WTC11 (cell line): ENCODE measurements at regions not wholly inside any gene's neighbourhood (a gene's known extent, or its start where the extent isn't known, plus 50 kb on each side); places are given as distances from the start of the nearest gene placed in this dataset.

Experiments used
- ATAC-seq: fragments of 200-7000 bp; cut with Tn5 transposase; 2 replicates; pipeline ENCODE4 v1.10.0; 2021; ENCODE audit warnings: mild to moderate bottlenecking, moderate library complexity
- CTCF ChIA-PET: fragments of 300-600 bp; sonication (Branson Sonifier 250); formaldehyde crosslinking; loops from one replicate; lab custom pipeline; 2021; ENCODE audit warnings: antibody characterized with exemption; lab: Charles Lee
- POLR2A ChIA-PET: fragments of 350-600 bp; sonication (Branson Sonifier 250); formaldehyde crosslinking; loops from one replicate; lab custom pipeline; 2021; ENCODE audit warnings: antibody characterized with exemption; lab: Charles Lee
- DNase-seq: peaks from one replicate; pipeline ENCODE4 v3.0.0; 2021; ENCODE audit warnings: low spot score
- H3K27ac Mint-ChIP-seq: 2 replicates; pipeline ENCODE4 v1.8.0; 2021; ENCODE audit warnings: mixed read lengths
- H3K27me3 Mint-ChIP-seq: 2 replicates; pipeline ENCODE4 v1.8.0; 2021; ENCODE audit warnings: low read depth, mild to moderate bottlenecking, moderate library complexity, mixed read lengths
- H3K36me3 Mint-ChIP-seq: 2 replicates; pipeline ENCODE4 v1.8.0; 2021; ENCODE audit warnings: mixed read lengths
- H3K4me1 Mint-ChIP-seq: 2 replicates; pipeline ENCODE4 v1.8.0; 2022; ENCODE audit warnings: mixed read lengths
- H3K4me3 Mint-ChIP-seq: 2 replicates; pipeline ENCODE4 v1.8.0; 2021; ENCODE audit warnings: mild to moderate bottlenecking, moderate library complexity, mixed read lengths
- H3K9me3 Mint-ChIP-seq: 2 replicates; pipeline ENCODE4 v1.8.0; 2021; ENCODE audit warnings: mixed read lengths
- AFF4 ChIP-seq: sonication (generic); formaldehyde crosslinking; IDR thresholded peaks from 2 replicates; pipeline ENCODE4 v1.8.1; 2023; ENCODE audit warnings: mild to moderate bottlenecking, missing genetic modification reagents, borderline replicate concordance
- ATF3 ChIP-seq: sonication (generic); formaldehyde crosslinking; conservative IDR thresholded peaks from 2 replicates; pipeline ENCODE4 v1.8.1; 2022; ENCODE audit warnings: mild to moderate bottlenecking, missing genetic modification reagents
- EMX1 ChIP-seq: fragments of 250-450 bp; sonication (Bioruptor Pico); IDR thresholded peaks from 2 replicates; pipeline ENCODE4 v1.8.0; 2021; ENCODE audit warnings: mild to moderate bottlenecking
- HMGA2 ChIP-seq: fragments of 250-450 bp; sonication (Bioruptor Pico); IDR thresholded peaks from 2 replicates; pipeline ENCODE4 v1.4.0; 2021; ENCODE audit warnings: mild to moderate bottlenecking, moderate library complexity
- IRF2 ChIP-seq: sonication (generic); formaldehyde crosslinking; IDR thresholded peaks from 2 replicates; pipeline ENCODE4 v1.8.0; 2022; ENCODE audit warnings: low read depth, missing genetic modification reagents, borderline replicate concordance
- MLX ChIP-seq: sonication (generic); formaldehyde crosslinking; IDR thresholded peaks from 2 replicates; pipeline ENCODE4 v1.8.1; 2023; ENCODE audit warnings: mild to moderate bottlenecking, missing genetic modification reagents, moderate library complexity
- NFE2L1 ChIP-seq: sonication (generic); formaldehyde crosslinking; IDR thresholded peaks from 2 replicates; pipeline ENCODE4 v1.8.1; 2023; ENCODE audit warnings: missing genetic modification reagents
- NR3C1 ChIP-seq: sonication (generic); formaldehyde crosslinking; conservative IDR thresholded peaks from 2 replicates; pipeline ENCODE4 v1.8.1; 2023; ENCODE audit warnings: low read depth, mild to moderate bottlenecking, missing genetic modification reagents
- PRDM15 ChIP-seq: sonication (generic); formaldehyde crosslinking; IDR thresholded peaks from 2 replicates; pipeline ENCODE4 v1.8.0; 2022; ENCODE audit warnings: missing genetic modification reagents
- ZBTB21 ChIP-seq: sonication (generic); formaldehyde crosslinking; IDR thresholded peaks from 2 replicates; pipeline ENCODE4 v1.8.1; 2023; ENCODE audit warnings: mild to moderate bottlenecking, missing genetic modification reagents, borderline replicate concordance
- ZBTB43 ChIP-seq: sonication (generic); formaldehyde crosslinking; IDR thresholded peaks from 2 replicates; pipeline ENCODE4 v1.8.1; 2023; ENCODE audit warnings: mild to moderate bottlenecking, missing genetic modification reagents
- ZNF121 ChIP-seq: sonication (generic); formaldehyde crosslinking; IDR thresholded peaks from 2 replicates; pipeline ENCODE4 v1.8.0; 2023; ENCODE audit warnings: missing genetic modification reagents
- ZNF138 ChIP-seq: sonication (generic); formaldehyde crosslinking; conservative IDR thresholded peaks from 2 replicates; pipeline ENCODE4 v1.8.1; 2022; ENCODE audit warnings: mild to moderate bottlenecking, moderate library complexity, missing genetic modification reagents
- ZNF396 ChIP-seq: fragments of 250-450 bp; sonication (Bioruptor Pico); IDR thresholded peaks from 2 replicates; pipeline ENCODE4 v1.8.0; 2021; ENCODE audit warnings: mild to moderate bottlenecking, moderate library complexity, borderline replicate concordance
- ZNF512 ChIP-seq: sonication (generic); formaldehyde crosslinking; IDR thresholded peaks from 2 replicates; pipeline ENCODE4 v1.8.1; 2022; ENCODE audit warnings: missing genetic modification reagents, borderline replicate concordance
- ZNF671 ChIP-seq: fragments of 250-450 bp; sonication (Bioruptor Pico); IDR thresholded peaks from 2 replicates; pipeline ENCODE4 v1.8.0; 2021; ENCODE audit warnings: mild to moderate bottlenecking
- TF ChIP-seq, protein P1 (sequence below): sonication (generic); formaldehyde crosslinking; IDR thresholded peaks from 2 replicates; pipeline ENCODE4 v1.8.1; 2022; ENCODE audit warnings: mild to moderate bottlenecking, missing genetic modification reagents, moderate library complexity, borderline replicate concordance
- TF ChIP-seq, protein P2 (sequence below): sonication (generic); formaldehyde crosslinking; IDR thresholded peaks from 2 replicates; pipeline ENCODE4 v1.8.0; 2023; ENCODE audit warnings: missing genetic modification reagents, mild to moderate bottlenecking, borderline replicate concordance
- TF ChIP-seq, protein P3 (sequence below): fragments of 200-600 bp; IDR thresholded peaks from 2 replicates; pipeline ENCODE4 v1.8.0; 2022; ENCODE audit warnings: antibody characterized with exemption

GRCh38 chr9:73529666-73530065 lies 378.0 kb downstream of the ANXA1 start:
- Mint-ChIP-seq H3K27me3 (no peaks in the 10 kb centered on the region), H3K4me3 (no peak overlapping the region), H3K27ac (no peak overlapping the region), H3K9me3 (peaks cover 7% of the 10 kb centered on the region), H3K4me1 (peaks cover 13% of the 10 kb centered on the region), H3K36me3 (no peaks in the 10 kb centered on the region)
- ChIA-PET CTCF (no interaction called here), POLR2A (no interaction called here)
- DNase-seq, result no peak
- ATAC-seq, result no peak
- no peak for TF ChIP-seq ZNF671 (CRISPR knock-in tag)
- TF ChIP-seq, protein P1, sequence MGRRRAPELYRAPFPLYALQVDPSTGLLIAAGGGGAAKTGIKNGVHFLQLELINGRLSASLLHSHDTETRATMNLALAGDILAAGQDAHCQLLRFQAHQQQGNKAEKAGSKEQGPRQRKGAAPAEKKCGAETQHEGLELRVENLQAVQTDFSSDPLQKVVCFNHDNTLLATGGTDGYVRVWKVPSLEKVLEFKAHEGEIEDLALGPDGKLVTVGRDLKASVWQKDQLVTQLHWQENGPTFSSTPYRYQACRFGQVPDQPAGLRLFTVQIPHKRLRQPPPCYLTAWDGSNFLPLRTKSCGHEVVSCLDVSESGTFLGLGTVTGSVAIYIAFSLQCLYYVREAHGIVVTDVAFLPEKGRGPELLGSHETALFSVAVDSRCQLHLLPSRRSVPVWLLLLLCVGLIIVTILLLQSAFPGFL (CRISPR knock-in tag), result no peak
- TF ChIP-seq EMX1, result no peak
- no peak for TF ChIP-seq IRF2
- TF ChIP-seq ZNF396 (CRISPR knock-in tag), result no peak
- no peak for TF ChIP-seq PRDM15
- TF ChIP-seq ATF3, result no peak
- TF ChIP-seq HMGA2 (CRISPR knock-in tag), result no peak
- TF ChIP-seq NFE2L1 (CRISPR knock-in tag), result no peak
- TF ChIP-seq, protein P2, sequence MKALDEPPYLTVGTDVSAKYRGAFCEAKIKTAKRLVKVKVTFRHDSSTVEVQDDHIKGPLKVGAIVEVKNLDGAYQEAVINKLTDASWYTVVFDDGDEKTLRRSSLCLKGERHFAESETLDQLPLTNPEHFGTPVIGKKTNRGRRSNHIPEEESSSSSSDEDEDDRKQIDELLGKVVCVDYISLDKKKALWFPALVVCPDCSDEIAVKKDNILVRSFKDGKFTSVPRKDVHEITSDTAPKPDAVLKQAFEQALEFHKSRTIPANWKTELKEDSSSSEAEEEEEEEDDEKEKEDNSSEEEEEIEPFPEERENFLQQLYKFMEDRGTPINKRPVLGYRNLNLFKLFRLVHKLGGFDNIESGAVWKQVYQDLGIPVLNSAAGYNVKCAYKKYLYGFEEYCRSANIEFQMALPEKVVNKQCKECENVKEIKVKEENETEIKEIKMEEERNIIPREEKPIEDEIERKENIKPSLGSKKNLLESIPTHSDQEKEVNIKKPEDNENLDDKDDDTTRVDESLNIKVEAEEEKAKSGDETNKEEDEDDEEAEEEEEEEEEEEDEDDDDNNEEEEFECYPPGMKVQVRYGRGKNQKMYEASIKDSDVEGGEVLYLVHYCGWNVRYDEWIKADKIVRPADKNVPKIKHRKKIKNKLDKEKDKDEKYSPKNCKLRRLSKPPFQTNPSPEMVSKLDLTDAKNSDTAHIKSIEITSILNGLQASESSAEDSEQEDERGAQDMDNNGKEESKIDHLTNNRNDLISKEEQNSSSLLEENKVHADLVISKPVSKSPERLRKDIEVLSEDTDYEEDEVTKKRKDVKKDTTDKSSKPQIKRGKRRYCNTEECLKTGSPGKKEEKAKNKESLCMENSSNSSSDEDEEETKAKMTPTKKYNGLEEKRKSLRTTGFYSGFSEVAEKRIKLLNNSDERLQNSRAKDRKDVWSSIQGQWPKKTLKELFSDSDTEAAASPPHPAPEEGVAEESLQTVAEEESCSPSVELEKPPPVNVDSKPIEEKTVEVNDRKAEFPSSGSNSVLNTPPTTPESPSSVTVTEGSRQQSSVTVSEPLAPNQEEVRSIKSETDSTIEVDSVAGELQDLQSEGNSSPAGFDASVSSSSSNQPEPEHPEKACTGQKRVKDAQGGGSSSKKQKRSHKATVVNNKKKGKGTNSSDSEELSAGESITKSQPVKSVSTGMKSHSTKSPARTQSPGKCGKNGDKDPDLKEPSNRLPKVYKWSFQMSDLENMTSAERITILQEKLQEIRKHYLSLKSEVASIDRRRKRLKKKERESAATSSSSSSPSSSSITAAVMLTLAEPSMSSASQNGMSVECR (CRISPR knock-in tag), result no peak
- TF ChIP-seq ZBTB43, result no peak
- TF ChIP-seq ZNF512 (CRISPR knock-in tag), result no peak
- TF ChIP-seq, protein P3, sequence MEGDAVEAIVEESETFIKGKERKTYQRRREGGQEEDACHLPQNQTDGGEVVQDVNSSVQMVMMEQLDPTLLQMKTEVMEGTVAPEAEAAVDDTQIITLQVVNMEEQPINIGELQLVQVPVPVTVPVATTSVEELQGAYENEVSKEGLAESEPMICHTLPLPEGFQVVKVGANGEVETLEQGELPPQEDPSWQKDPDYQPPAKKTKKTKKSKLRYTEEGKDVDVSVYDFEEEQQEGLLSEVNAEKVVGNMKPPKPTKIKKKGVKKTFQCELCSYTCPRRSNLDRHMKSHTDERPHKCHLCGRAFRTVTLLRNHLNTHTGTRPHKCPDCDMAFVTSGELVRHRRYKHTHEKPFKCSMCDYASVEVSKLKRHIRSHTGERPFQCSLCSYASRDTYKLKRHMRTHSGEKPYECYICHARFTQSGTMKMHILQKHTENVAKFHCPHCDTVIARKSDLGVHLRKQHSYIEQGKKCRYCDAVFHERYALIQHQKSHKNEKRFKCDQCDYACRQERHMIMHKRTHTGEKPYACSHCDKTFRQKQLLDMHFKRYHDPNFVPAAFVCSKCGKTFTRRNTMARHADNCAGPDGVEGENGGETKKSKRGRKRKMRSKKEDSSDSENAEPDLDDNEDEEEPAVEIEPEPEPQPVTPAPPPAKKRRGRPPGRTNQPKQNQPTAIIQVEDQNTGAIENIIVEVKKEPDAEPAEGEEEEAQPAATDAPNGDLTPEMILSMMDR, result no peak
- TF ChIP-seq MLX (CRISPR knock-in tag), result no peak
- TF ChIP-seq ZNF121, result no peak
- TF ChIP-seq AFF4 (CRISPR knock-in tag), result no peak
- TF ChIP-seq ZNF138 (CRISPR knock-in tag), result no peak
- TF ChIP-seq NR3C1 (CRISPR knock-in tag), result no peak
- TF ChIP-seq ZBTB21 (CRISPR knock-in tag), result no peak
